ENCODE measurements at regions not wholly inside any gene's neighbourhood (a gene's known extent, or its start where the extent isn't known, plus 50 kb on each side); places are given as distances from the start of the nearest gene placed in this dataset.
"Not testable (repeated sequence)": the region's sequence is repeated elsewhere in the genome, so short reads cannot be mapped to it uniquely, and the experiment has no call there.

DNA sequence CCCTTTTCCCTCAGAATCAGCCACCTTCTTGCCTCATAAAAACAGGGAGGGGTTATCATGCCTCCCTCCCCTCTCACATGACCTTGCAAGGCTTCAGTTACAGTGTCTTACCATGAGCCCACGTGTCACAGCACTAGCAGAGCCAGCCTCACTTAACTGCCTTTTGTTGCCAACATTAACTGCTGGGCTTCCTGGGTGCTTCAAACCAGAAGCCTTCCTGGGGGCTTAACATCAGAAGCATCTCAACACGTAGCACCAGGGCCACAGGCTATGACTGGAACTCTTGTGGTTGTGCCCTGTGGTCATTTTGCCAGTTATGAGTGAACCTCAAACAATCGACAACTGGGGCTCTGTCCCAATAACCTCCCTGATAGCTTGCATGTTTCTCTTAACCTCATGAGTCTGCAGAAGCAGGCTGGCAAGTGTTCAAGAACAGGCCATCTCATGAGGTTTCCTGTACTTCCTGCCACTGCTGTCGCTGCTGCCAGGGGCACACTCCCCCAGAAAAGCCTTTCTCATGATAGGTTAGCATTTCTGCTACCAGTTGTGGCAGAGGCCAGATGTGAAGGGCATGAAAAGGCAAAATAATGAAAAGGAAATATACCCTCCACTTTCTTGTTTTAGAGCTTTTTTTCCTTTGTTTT, 132.2 kb downstream of the GLUL start:
- peak; percentile 58 for DNase-seq

DNA sequence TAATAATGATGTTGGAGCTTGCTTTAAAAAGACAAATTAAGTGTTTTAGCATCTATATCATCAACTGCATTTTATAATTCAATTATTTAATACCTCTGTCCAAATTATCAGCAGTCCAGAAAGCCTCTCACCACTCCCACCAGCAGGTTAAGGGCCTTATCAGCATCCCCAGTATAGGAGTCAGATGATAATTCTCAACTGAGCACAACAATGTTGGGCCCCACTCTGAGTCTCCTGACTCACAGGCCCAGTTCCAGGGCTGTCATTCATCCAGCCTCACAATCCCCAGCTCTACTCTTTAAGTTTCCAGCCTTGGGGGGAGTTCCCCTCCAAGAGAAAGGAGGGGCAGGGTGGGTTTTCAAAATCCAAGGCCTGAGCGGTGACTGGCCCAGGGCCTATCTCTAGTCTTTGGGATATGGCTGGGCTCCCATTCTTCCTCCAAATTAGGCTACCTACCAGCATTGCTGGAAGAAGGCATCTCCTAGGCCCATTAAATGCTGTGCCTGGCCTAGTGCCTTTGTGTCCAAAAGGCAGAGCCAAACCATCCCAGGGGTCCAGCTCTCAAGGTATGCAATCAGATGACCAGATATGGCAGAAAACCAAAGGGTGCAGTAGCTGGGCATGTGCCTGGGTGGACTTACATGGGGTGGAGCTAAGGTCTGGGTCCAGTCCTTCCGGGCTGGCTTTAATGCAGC, 134.1 kb downstream of the GLUL start:
- no peak for DNase-seq

DNA sequence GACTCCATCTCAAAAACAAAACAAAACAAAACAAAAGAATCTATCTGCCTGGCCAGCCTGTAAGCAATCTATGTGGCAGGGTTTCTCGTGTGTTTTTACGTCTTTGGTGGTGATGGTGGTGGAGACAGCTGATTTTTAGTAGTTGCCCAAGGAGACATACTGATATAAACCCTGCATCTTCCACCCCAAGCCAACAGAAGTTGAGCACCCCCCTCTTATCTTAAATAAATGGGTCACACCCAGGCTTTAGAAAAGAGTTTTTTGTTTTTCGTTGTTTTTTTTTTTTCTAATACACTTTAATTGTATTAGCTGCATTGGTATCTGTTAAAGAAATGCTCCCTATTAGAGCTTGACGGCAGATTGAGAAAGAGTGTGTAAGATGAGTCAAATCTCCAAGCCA, 134.7 kb downstream of the GLUL start:
- no peak for DNase-seq

DNA sequence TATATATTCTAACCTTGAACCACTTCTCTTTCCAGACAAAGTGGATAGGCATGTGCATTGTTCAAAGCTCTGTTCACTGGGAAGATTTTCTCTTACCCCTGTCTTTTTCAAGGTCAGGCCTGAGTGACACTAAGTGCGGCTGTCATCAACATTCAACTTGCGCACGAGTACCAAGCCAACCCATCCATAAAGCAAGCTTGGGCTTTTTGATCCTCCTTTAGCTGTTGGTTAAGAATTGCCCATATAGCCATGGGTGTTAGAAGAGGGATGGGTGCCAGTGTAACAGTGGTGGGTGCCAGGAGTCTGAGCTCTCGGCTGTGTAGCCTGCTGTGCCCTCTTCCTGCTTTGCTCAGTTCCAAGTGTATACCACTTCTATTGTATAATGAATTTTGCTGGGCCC, 136.1 kb downstream of the GLUL start:
- no peak for DNase-seq

DNA sequence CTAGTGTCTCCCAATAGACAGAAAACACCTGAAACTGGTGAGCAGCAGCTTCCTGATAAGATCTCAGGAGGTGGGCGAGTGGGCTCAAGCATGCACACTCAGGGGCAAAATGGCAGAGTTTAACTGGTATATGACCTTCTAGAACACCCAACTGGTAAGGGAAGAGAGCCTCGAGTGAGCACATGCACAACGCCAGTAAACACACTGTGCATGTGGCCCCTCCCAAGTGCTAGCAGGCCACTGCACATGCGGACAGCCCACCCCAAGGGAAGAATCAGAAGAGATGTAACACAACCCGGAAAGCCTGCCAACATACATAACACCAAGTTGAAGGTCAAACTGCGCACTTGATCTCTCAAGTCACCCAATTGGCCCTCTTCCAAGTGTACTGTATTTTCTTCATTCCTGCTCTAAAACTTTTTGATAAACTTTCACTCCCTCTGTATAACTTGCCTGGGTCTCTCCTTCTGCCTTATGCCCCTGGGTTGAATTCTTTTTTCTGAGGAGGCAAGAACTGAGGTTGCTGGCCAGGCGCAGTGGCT, 138.2 kb downstream of the GLUL start:
- no peak for DNase-seq

DNA sequence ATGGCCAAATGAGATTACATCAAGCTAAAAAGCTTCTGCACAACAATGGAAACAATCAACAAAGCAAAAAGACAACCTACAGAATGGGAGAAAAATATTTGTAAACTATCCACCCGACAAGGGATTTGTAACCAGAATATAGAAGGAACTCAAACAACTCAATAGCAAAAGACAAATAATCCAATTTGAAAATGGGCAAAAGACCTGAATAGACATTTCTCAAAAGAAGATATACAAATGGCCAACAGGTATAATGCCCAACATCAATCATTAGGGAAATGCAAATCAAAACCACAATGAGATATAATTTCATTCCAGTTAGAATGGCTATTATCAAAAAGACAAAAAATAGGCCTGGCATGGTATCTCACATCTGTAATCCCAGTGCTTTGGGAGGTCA, 140.0 kb downstream of the GLUL start:
- no peak for DNase-seq

DNA sequence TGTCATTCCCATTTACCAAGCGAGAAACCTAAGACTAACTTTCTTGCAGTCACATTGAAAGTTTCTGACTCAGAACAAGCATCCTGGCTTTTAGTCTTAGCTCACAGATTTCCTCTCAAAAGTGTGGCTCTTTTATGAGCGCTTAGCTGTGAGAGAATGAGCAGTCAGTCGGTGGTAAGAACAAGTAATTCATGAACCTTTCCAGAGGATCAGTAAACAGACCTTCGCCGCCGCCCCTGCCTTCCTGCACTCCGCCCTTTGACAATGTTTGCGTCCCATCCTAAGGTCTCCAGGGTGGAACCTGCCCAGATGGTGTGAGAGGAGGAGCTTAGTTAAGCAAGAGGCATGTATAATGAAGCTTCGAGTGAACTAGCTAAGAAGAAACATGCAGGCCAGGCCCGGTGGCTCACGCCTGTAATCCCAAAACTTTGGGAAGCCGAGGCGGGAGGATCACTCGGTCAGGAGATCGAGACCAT, 142.4 kb downstream of the GLUL start:
- no peak for DNase-seq

DNA sequence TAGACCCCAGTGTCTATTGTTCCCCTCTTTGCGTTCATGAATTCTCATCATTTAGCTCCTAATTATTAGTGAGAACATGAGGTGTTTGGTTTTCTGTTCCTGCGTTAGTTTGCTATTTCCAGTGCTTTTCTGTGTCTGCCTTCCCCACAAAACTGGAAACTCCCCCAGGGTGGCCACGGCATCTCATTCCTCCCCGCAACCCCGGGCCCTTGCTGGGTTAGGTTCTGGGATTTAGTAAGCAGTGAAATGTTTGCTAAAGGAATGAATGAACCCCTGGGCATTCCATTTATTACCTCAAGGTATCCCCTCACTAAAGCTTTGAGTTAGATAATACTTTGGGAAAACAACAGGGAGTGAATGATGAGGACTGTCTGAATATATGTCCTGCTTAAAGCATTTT, 142.9 kb downstream of the GLUL start:
- no peak for DNase-seq

DNA sequence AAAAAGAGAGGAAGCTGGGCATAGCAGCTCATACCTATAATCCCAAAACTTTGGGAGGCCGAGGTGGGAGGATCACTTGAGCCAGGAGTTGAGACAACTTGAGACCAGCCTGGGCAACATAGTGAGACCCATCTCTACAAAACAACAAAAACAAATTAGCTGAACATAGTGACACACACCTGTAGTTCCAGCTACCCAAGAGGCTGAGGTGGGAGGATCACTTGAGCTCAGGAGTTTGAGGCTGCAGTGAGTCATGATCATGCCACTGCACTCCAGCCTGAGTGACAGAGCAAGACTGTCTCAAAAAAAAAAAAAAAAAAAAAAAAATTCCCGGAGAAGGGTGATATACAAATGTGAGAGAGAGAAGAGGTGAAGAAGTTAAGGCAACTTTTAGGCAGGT, 143.8 kb downstream of the GLUL start:
- not testable (repeated sequence) for DNase-seq

DNA sequence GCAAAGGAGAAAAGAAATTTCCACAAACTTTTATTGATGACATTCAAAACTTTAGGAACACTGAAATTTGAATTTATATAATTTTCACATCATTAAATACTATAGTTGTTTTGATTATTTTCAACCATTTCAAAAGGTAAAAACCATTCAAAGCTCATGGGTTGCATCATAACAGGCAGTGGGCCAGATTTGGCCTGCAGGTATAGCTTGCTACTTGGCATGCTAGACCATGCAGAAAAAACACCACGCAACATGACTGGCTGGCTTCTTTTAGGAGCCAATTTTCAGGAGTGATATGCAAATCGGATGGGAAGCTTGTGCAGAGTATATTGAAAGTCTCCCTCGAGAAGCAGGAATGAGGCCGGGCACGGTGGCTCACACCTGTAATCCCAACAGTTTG, 144.8 kb downstream of the GLUL start:
- no peak for DNase-seq

DNA sequence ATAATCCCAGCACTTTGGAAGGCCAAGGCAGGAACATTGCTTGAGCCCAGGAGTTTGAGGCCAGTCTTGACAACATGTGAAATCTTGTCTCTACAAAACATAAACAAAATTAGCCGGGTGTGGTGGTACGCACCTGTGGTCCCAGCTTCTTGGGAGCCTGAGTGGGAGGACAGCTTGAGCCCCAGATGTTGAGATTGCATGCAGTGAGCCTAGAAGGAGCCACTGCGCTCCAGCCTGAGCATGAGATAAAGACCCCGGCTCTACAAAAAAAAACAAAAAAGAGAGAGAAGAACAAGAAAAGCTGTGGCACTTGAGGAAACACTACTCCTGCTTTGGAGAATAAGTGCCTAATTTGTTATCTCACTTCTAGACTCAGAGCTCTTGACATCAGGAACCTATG, 146.6 kb downstream of the GLUL start:
- DNase-seq = no peak

DNA sequence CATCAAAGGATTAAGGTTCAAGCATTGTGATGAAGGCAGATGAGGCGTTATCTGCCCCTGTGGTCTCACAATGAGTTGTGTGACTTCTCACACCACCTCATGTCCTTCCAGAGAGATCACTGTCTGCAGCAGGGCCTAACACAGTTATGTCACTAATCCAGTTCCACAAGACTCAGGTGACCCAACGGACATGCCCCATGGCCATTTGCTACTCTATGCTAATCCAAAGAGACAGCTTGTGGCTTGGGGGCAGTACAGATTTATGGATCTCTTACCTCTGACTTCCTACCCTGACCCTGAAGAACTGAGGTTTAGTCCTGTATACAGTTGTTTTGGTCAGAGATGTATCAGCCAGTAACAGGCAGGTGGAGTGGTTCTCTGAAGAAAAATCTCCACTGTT, 147.1 kb downstream of the GLUL start:
- no peak for DNase-seq

DNA sequence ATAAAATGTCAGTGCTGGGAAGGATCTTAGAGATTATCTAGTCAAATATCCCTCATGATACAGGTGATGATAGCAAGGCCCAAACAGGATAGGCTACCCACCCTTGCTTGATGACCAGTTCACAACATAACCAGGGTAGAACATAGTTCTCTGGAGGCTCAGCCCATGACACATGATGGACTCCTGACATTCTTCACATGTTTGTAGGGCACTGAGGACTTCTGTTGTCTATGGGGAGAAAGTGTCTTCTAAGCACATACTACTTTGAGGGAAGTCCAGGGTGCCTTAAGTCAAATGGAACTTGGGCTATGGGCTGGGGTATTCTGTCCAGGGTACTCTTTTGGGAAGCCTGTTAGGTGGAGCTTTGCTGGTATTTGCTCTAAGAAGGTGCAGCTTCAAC, 148.9 kb downstream of the GLUL start:
- no peak for DNase-seq

DNA sequence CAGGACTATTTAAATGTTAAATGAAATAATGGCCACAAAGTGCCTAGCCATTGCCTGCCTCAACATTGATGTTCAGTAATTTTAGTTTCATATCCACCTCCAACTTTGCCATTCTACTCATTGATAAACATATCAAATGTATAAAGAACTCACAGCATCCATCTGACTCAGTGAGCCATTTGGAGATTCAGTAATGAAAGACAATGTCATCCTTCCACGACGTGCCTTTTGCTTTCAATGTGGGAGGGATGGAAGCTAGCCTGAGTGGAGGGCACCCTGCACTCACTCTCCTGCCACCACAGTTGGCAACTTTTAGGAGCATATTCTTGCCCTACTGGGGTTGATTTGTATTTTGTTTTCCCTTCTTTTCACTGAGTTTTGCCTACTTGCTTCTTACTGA, 151.5 kb downstream of the GLUL start:
- no peak for DNase-seq

DNA sequence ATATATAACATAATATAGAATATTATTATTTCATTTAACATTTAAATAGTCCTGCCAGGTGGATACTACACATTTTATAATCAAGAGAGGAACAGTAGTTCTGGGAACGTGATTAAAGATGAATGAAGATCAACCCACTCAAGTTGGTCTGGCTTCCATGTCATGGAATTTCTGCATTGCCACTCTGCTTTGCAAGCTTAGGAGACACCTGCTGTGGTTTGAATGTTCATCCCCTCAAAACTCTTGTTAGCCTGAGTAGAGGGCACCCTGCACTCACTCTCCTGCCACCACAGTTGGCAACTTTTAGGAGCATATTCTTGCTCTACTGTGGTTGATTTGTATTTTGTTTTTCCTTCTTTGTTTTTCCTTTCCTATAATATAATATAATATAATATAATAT, 153.2 kb downstream of the GLUL start:
- DNase-seq = no peak

DNA sequence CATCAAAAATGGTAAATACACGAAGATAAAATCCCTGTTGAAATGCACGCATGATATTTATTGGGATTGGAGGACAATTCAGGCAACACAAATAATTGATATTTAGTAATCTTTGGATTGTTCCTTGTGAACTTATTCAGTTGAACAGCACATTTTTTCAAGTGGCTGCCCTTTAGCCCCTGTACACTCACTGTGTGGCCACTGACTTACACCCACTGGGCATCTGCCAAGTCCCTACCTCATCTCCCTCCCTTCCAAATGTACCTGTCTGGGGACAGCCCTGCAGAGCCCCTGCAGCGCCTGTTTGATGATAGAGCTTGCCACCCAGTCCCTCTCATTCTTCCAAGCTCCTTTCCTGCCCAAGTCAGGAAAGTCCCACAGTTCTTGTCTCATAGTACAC, 154.3 kb downstream of the GLUL start:
- no peak for DNase-seq

DNA sequence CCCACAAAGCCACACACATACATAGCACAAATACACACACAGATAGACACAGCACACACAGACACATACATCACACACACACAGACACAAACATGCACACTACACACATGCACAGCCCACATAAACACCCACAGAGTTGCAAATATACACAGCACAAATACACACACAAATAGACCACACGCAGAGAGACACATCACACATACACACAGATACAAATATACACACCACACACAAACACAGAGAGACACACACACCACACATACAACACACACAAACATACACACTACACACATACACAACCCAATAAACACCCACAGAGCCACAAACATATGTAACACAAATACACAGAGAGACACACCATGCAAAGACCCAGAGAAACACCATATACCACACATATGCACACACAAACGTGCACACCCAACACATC, 154.9 kb downstream of the GLUL start:
- no peak for DNase-seq

DNA sequence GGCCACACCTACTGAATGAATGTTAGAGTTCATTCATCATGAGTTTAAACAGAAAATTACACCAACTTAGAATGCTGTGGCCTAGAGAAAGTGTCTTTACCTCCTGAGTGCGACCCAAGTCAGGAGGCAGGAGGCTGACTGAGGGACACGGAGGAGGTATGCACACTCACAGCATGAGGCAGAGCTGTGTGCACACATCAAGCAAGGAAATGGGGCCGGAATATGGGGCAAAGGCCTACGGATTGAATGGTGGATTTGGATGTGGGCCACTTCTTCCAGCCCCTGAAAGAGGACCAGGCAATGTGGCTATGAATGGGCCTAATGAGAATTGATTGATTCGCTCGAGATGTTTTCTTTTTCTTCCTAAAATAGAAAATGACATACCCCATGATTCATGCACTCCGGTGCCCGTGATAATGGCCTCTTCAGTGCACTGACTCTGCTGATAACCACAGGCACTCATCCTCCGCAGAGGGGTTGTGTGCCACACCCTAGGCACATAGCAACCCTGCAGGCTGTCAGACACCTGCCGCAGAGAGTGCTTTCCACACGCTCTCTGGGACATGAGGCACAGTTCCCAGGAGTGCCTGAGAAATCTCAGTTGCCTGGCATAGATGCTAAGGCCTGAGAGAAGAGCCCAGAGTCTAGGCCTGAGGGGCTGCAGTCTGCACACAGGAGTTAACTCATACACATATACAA, 155.5 kb downstream of the GLUL start:
- DNase-seq = peak; percentile 43

DNA sequence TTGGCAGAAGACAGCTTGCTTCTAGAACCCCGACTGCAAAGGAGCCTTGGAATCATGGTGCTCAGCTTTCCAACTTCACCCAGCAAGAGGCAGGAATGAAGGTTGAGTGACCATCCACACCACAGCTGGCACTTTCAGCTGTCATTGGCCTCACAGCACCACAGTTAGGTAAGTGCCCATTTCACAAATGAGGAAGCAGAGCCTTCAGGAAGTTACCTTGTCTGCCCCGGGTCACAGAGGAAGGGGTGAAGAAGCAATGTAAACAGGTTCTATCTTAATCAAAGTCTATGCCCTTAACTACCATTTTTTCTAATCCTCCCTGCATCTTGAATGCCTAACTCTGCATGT, 156.0 kb downstream of the GLUL start:
- no peak for DNase-seq

DNA sequence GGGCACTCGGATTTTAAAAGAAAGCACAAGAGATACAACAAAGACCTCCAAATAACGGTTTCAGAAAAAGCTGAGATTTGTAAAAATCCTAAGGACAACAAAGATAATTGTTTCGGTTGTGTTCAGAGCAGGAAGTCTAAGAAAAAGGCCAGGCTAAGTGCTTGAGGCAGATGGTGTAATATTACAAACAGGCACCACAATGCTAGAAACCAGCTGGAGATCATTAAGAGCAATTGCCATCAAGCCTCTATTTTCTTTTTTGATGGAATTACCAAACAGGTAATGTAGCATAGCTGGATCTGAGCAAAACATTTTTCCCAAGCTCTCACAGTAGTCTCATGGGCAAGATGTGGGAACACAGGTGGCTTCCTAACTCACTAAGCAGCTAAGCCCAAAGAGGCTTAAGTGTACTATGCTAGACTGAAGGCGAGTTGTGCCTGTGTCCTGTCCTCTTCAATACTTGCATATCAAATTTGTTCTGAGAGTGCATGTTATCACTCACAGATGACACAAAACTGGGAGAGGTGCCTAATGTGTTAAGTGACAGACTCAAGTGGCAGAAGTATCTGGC, 161.6 kb downstream of the GLUL start:
- no peak for DNase-seq

DNA sequence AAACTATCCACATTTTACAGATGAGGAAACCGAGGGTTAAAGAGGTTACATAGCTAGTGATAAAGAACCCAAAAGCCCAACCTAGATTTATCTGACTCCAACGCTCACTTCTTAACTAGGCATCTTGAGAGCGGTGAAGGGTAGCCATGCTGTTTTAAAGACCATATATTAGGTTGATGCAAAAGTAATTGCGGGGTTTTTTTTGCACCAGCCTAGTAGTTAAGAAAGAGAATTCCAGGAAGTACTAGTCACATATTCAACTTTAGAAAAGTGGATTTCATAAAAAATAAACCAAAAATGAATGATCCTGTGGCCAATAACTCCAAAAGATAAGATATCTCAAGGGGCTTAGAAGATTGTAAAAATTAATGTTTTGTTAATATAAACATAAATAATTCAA, 162.1 kb downstream of the GLUL start:
- DNase-seq = no peak

DNA sequence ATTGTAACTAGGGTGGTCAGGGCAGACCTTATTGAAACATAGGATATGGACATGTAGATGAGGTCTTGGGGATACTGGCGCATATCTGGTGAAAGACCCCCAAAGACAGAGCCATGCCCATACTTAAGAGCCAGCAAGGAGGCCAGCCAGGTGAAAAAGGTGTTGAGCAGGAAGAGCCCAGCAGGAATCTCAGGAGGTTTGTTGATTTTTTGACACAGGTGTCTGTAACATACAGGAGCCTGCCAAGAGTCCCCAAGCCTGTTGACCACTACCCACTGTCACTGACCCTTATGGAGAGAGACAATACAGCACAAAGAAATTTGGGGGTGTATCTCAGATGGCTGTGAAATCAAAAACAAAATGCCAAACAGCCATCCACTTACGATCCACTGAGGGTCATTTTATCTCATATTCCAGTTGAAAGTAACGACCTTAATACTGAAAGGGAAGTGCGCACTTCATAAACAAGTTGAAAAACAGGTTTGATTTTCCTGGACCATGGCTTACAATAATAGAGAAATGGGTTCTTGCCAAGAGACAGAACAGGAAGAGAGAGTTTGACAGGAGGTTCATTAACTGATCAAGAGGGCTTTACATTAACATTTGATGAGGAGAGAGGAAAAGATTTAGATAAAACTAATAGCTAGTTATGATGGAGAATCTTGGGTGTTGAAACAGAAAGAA, 163.6 kb downstream of the GLUL start:
- DNase-seq = no peak

DNA sequence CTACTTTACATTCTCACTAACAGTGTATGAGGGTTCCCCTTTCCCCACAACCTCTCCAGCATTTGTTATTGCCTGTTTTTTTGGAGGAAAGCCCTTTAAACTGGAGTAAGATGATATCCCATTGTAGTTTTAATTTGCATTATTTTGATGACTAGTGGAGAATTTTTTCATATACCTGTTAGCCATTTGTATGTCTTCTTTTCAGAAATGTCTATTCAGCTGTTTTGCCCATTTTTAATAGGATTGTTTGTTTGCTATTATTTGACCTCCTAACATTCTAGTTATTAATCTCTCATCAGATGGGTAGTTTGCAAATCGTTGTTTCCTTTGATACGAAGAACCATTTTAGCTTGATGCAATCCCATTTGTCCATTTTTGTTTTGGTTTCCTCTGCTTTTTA, 165.0 kb downstream of the GLUL start:
- no peak for DNase-seq
